Tibial nerve (tissue), 4 donors: ENCODE measurements at regions not wholly inside any gene's neighbourhood (a gene's known extent, or its start where the extent isn't known, plus 50 kb on each side); places are given as distances from the start of the nearest gene placed in this dataset.
"Not testable (repeated sequence)": the region's sequence is repeated elsewhere in the genome, so short reads cannot be mapped to it uniquely, and the experiment has no call there.

ENCODE experiments used
- DNase-seq, 2 donors: peaks; one replicate each; pipeline ENCODE4 v3.0.0-alpha.2; 2019; ENCODE audit warnings: low spot score in 2 of 2
- H3K27ac ChIP-seq, 4 donors: fragments of 200-600 bp; sonication (generic) in 3 of 4; one replicate each; pipeline ENCODE4 v1.5.1; 2017 to 2019; ENCODE audit warnings: mild to moderate bottlenecking in 1 of 4
- H3K27me3 ChIP-seq, 2 donors: fragments of 200-600 bp; sonication (generic) in 1 of 2; one replicate each; pipeline versions ENCODE4 v1.5.1 to v1.6.0; 2017 to 2019
- H3K36me3 ChIP-seq, 3 donors: fragments of 200-600 bp; sonication (generic); one replicate each; pipeline ENCODE4 v1.5.1; 2018 to 2019
- H3K4me1 ChIP-seq, 4 donors: fragments of 200-600 bp; sonication (generic) in 3 of 4; one replicate each; pipeline ENCODE4 v1.5.1; 2017 to 2019
- H3K4me3 ChIP-seq, 4 donors: fragments of 200-600 bp; sonication (generic) in 3 of 4; one replicate each; pipeline ENCODE4 v1.5.1; 2017 to 2019; ENCODE audit warnings: mild to moderate bottlenecking in 1 of 4, moderate library complexity in 1 of 4
- H3K9me3 ChIP-seq, 4 donors: fragments of 200-600 bp; sonication (generic) in 3 of 4; one replicate each; pipeline ENCODE4 v1.5.1; 2017 to 2019
- EP300 ChIP-seq, 2 donors: sonication (generic); formaldehyde crosslinking; IDR thresholded peaks; one replicate each; pipeline ENCODE4 v1.6.1; 2017; ENCODE audit warnings: antibody characterized with exemption in 2 of 2, mild to moderate bottlenecking in 1 of 2
- POLR2A ChIP-seq, 2 donors: fragments of 450-650 bp; IDR thresholded peaks; one replicate each; pipeline ENCODE4 v1.6.1; 2017; ENCODE audit warnings: antibody characterized with exemption in 2 of 2, mild to moderate bottlenecking in 2 of 2, moderate library complexity in 2 of 2
- WGBS, 2 donors: methylation state at CpG; one replicate each; pipeline ENCODE4 v1.1.5; 2018; 5-methylcytosine and 5-hydroxymethylcytosine counted together
- TF ChIP-seq, protein P1 (sequence below), 5 experiments: fragments of 200-600 bp in 3 of 5; fragments of 450-650 bp in 2 of 5; sonication (generic) in 3 of 5; IDR thresholded peaks; one replicate each; pipeline ENCODE4 v1.5.1; 2016 to 2019; ENCODE audit warnings: antibody characterized with exemption in 5 of 5, mild to moderate bottlenecking in 3 of 5, moderate library complexity in 2 of 5

DNA sequence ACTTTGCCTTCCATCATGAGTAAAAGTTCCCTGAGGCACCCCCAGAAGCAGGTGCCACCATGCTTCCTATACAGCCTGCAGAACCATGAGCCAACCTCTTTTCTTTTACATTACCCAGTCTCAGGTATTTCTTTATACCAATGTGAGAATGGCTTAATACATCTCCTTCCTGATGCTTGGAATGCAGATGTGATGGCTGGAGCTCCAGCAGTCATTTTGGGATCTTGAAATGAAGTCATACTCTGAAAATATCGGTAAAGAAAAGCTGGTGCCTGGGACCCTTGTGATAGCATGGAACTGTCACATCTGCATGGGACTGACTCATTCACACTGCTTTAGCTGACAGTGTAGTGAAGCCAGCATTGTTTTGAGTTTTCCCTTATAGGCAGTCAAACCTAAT, 634.5 kb upstream of the NRP1 start:
- Histone ChIP-seq H3K27me3 (no peaks in the 10 kb centered on the region), H3K4me3 (no peak overlapping the region), H3K9me3 (no peaks in the 10 kb centered on the region), H3K36me3 (no peaks in the 10 kb centered on the region), H3K27ac (no peak overlapping the region), H3K4me1 (no peaks in the 10 kb centered on the region)
- TF ChIP-seq EP300 (IDR thresholded peaks at IDR 0.05), result no peak
- TF ChIP-seq, protein P1, sequence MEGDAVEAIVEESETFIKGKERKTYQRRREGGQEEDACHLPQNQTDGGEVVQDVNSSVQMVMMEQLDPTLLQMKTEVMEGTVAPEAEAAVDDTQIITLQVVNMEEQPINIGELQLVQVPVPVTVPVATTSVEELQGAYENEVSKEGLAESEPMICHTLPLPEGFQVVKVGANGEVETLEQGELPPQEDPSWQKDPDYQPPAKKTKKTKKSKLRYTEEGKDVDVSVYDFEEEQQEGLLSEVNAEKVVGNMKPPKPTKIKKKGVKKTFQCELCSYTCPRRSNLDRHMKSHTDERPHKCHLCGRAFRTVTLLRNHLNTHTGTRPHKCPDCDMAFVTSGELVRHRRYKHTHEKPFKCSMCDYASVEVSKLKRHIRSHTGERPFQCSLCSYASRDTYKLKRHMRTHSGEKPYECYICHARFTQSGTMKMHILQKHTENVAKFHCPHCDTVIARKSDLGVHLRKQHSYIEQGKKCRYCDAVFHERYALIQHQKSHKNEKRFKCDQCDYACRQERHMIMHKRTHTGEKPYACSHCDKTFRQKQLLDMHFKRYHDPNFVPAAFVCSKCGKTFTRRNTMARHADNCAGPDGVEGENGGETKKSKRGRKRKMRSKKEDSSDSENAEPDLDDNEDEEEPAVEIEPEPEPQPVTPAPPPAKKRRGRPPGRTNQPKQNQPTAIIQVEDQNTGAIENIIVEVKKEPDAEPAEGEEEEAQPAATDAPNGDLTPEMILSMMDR (IDR thresholded peaks at IDR 0.05), result no peak
- no peak for DNase-seq
- WGBS, 2 donors, result 85 to 94% methylated on average over 1 of the region's 1 CpG

DNA sequence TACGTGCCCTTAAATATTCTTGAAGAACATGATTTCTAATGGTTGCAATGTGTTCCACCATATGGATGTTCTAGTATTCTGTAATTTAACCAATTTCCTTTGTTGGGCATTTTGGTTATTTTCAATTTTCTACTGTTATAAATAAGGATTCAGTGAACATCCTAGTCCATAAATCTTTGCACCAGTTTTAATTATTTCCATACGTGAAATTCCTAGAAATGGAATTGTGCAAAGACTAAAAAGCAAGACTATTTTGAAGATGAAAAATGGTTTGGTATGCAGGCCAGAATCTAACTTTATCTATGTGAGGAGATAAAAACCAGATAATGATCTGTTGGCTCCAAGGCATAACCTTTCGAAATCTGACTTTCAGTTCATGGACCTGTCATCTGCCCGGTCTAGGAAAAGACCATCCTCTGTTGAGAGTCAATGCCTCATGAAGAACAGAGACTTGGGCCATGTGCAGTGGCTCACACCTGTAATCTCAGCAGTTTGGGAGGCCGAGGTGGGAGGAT, 633.2 kb upstream of the NRP1 start:
- TF ChIP-seq, protein P1 (IDR thresholded peaks at IDR 0.05), result no peak
- TF ChIP-seq EP300 (IDR thresholded peaks at IDR 0.05), result no peak
- TF ChIP-seq POLR2A (IDR thresholded peaks at IDR 0.05), result no peak
- WGBS, 2 donors, result 91 to 93% methylated on average over 5 of the region's 5 CpGs
- Histone ChIP-seq H3K27ac (no peak overlapping the region), H3K4me1 (no peaks in the 10 kb centered on the region), H3K36me3 (no peaks in the 10 kb centered on the region), H3K27me3 (no peaks in the 10 kb centered on the region), H3K4me3 (no peak overlapping the region), H3K9me3 (no peaks in the 10 kb centered on the region)
- DNase-seq, result no peak

DNA sequence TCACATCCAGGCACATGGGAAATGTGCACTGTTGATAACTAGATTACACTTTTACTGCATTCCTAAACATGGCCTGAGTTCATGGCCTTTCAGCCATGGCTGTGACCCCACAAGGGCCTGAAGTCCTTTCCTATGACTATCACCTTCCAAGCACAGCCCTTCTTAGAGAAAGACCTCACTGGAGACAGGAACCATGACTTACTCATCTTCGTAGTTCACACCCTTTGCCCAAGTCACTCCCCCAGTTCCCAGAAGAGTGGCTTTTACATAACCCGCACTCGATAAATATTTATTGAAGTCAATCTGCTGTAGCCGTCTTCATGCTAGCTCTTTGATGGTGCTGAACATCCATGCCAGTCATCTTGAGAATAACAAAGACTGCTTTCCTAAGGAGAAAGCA, 632.5 kb upstream of the NRP1 start:
- TF ChIP-seq EP300 (IDR thresholded peaks at IDR 0.05) (no peak), POLR2A (IDR thresholded peaks at IDR 0.05) (no peak)
- TF ChIP-seq, protein P1 (IDR thresholded peaks at IDR 0.05), result no peak
- Histone ChIP-seq H3K27me3 (no peaks in the 10 kb centered on the region), H3K27ac (no peak overlapping the region), H3K4me3 (no peak overlapping the region), H3K9me3 (no peaks in the 10 kb centered on the region), H3K36me3 (no peaks in the 10 kb centered on the region), H3K4me1 (no peaks in the 10 kb centered on the region)
- DNase-seq, result no peak
- 88 to 92% methylated on average over 4 of the region's 4 CpGs for WGBS, 2 donors

DNA sequence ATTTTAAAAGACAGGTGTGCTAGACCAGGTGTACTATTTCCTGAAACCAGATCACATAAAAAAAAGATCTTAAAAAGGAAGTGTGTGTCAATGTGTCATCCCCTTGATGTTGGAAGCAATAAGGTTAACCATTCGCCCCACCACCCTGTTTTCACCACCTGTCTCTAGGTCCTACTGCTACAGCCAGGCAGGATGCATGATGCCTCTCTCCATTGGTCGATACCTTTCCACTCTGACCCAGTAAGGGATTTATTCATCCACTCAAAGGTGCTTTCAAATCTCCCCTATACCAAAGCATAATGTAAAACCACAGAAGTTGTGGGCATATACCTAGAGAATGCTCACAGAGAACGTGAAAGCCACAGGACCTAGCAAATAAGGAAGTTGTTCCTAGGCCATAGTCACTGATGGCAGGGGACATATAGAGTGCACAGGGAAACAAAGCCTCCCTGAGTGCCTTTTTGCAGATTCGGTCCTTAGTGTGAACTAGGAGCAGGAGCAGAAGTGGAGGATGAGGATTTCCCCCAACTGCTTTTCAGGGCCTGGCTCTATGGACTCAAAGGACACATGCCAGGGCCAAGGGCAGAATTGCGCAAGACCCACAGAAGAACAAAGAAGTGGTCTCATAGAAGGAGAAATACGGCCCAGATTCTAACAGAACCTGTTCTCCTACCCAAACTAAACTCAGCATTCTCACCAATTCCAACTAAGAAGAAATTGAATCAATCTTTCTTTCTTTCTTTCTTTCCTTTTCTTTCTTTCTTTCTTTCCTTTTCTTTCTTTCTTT, 631.5 kb upstream of the NRP1 start:
- peak in 1 of 2 donors; percentile 19 for DNase-seq
- TF ChIP-seq POLR2A (IDR thresholded peaks at IDR 0.05), result no peak
- TF ChIP-seq EP300 (IDR thresholded peaks at IDR 0.05), result no peak
- TF ChIP-seq, protein P1 (IDR thresholded peaks at IDR 0.05), result no peak
- H3K27me3 ChIP-seq, result no peaks in the 10 kb centered on the region
- H3K9me3 ChIP-seq, result no peaks in the 10 kb centered on the region
- no peaks in the 10 kb centered on the region for H3K4me1 ChIP-seq
- no peak overlapping the region for H3K4me3 ChIP-seq
- no peaks in the 10 kb centered on the region for H3K36me3 ChIP-seq
- H3K27ac ChIP-seq, result no peak overlapping the region
- 80 to 83% methylated on average over 6 of the region's 6 CpGs for WGBS, 2 donors

DNA sequence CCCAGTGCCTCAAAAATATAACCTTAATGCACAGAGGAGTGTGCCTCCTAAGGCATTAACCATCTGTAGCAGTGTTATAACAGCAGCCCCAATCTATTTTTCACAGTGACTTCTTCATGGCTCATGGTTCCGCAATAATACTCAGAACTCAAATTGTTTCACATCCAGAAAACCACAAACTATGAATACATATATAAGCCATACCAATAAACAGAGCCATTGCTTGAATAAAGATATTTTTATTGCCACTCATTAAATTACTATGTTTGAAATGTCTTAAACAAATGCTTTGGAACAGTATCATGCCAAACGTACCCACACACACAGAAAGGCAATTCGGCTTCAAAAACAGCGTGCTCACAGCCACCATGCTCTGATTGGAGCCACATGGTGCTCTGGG, 629.3 kb upstream of the NRP1 start:
- H3K4me3 ChIP-seq, result no peak overlapping the region
- no peaks in the 10 kb centered on the region for H3K36me3 ChIP-seq
- H3K4me1 ChIP-seq, result no peaks in the 10 kb centered on the region
- no peaks in the 10 kb centered on the region for H3K27me3 ChIP-seq
- H3K9me3 ChIP-seq, result no peaks in the 10 kb centered on the region
- DNase-seq, result no peak
- 90 to 91% methylated on average over 4 of the region's 4 CpGs for WGBS, 2 donors
- no peak overlapping the region for H3K27ac ChIP-seq
- TF ChIP-seq, protein P1 (IDR thresholded peaks at IDR 0.05), result no peak
- TF ChIP-seq EP300 (IDR thresholded peaks at IDR 0.05) (no peak), POLR2A (IDR thresholded peaks at IDR 0.05) (no peak)

DNA sequence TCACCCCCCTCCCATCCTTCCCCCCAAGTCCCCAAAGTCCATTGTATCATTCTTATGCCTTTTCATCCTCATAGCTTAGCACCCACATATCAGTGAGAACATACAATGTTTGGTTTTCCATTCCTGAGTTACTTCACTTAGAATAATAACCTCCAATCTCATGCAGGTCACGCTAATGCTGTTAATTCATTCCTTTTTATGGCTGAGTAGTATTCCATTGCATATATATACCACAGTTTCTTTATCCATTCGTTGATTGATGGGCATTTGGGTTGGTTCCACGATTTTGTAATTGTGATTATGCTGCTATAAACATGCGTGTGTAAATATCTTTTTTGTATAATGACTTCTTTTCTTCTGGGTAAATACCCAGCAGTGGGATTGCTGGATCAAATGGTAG, 621.9 kb upstream of the NRP1 start:
- H3K27ac ChIP-seq, H3K27me3 ChIP-seq, H3K4me1 ChIP-seq, DNase-seq, H3K36me3 ChIP-seq, H3K4me3 ChIP-seq, H3K9me3 ChIP-seq: not testable (repeated sequence)
- WGBS, 2 donors, result 94 to 96% methylated on average over 4 of the region's 4 CpGs
